OCI-LY1 (cell line): ENCODE measurements at regions not wholly inside any gene's neighbourhood (a gene's known extent, or its start where the extent isn't known, plus 50 kb on each side); places are given as distances from the start of the nearest gene placed in this dataset.
"Not testable (repeated sequence)": the region's sequence is repeated elsewhere in the genome, so short reads cannot be mapped to it uniquely, and the experiment has no call there.

Source experiments
- H2AFZ ChIP-seq: fragments of 200-600 bp; sonication (generic), shearing (Covaris generic); 2 replicates; pipeline ENCODE4 v1.6.0; 2014; ENCODE audit warnings: antibody characterized with exemption, mild to moderate bottlenecking, low read length
- H3F3A ChIP-seq: fragments of 200-600 bp; sonication (generic), shearing (Covaris generic); 2 replicates; pipeline ENCODE4 v1.6.0; 2014; ENCODE audit warnings: mild to moderate bottlenecking, antibody characterized with exemption, low read length, moderate library complexity; ENCODE audit not compliant: insufficient read depth
- H3K27ac ChIP-seq: fragments of 200-600 bp; sonication (generic); 2 replicates; pipeline ENCODE4 v1.5.1; 2014; ENCODE audit warnings: low read length, mixed run types, mild to moderate bottlenecking, low read depth; ENCODE audit not compliant: poor library complexity, severe bottlenecking
- H3K27me3 ChIP-seq: fragments of 200-600 bp; sonication (generic); 2 replicates; pipeline ENCODE4 v1.6.0; 2014; ENCODE audit warnings: antibody characterized with exemption, mild to moderate bottlenecking, low read length, moderate library complexity; ENCODE audit not compliant: insufficient read depth
- H3K36me3 ChIP-seq: fragments of 200-600 bp; sonication (generic); 2 replicates; pipeline ENCODE4 v1.6.1; 2014; ENCODE audit warnings: mild to moderate bottlenecking, antibody characterized with exemption, low read length, moderate library complexity, mixed read lengths; ENCODE audit not compliant: insufficient read depth
- H3K4me1 ChIP-seq: fragments of 200-600 bp; sonication (generic); 2 replicates; pipeline ENCODE4 v1.5.1; 2014; ENCODE audit warnings: mild to moderate bottlenecking, low read length, moderate library complexity; ENCODE audit not compliant: insufficient read depth, severe bottlenecking
- H3K4me2 ChIP-seq: fragments of 200-600 bp; sonication (generic), shearing (Covaris generic); 2 replicates; pipeline ENCODE4 v1.6.1; 2014; ENCODE audit warnings: low read length
- H3K4me3 ChIP-seq: fragments of 200-600 bp; sonication (generic); 2 replicates; pipeline ENCODE4 v1.5.1; 2014; ENCODE audit warnings: low read length, low read depth, mild to moderate bottlenecking, mixed read lengths; ENCODE audit not compliant: poor library complexity, severe bottlenecking
- H3K79me2 ChIP-seq: fragments of 200-600 bp; shearing (Covaris generic); 2 replicates; pipeline ENCODE4 v1.6.1; 2016; ENCODE audit warnings: mixed run types, low read length, mixed read lengths; ENCODE audit not compliant: insufficient read depth
- H3K9ac ChIP-seq: fragments of 200-600 bp; sonication (generic), shearing (Covaris generic); 2 replicates; pipeline ENCODE4 v1.6.1; 2014; ENCODE audit warnings: mild to moderate bottlenecking, low read length, mixed read lengths
- H3K9me2 ChIP-seq: fragments of 200-600 bp; sonication (generic), shearing (Covaris generic); 2 replicates; pipeline ENCODE4 v1.6.1; 2014; ENCODE audit warnings: low read depth, mild to moderate bottlenecking, low read length, mixed read lengths
- H3K9me3 ChIP-seq: fragments of 200-600 bp; shearing (Covaris generic); 2 replicates; pipeline ENCODE4 v1.6.1; 2014; ENCODE audit warnings: low read length, mixed read lengths
- H4K20me1 ChIP-seq: fragments of 200-600 bp; sonication (generic), shearing (Covaris generic); 2 replicates; pipeline ENCODE4 v1.6.0; 2016; ENCODE audit warnings: mild to moderate bottlenecking, low read length; ENCODE audit not compliant: insufficient read depth
- EZH2 ChIP-seq: fragments of 200-600 bp; sonication (generic), shearing (Covaris generic); IDR thresholded peaks from 2 replicates; pipeline ENCODE4 v1.8.0; 2017; ENCODE audit warnings: borderline replicate concordance, mixed run types, mild to moderate bottlenecking, antibody characterized with exemption, low read length, moderate library complexity, mixed read lengths
- TF ChIP-seq, protein P1 (sequence below): fragments of 200-600 bp; sonication (generic), shearing (Covaris generic); IDR thresholded peaks from 2 replicates; pipeline ENCODE4 v1.5.1; 2017; ENCODE audit warnings: mild to moderate bottlenecking, antibody characterized with exemption, low read length, moderate library complexity, mixed read lengths

DNA sequence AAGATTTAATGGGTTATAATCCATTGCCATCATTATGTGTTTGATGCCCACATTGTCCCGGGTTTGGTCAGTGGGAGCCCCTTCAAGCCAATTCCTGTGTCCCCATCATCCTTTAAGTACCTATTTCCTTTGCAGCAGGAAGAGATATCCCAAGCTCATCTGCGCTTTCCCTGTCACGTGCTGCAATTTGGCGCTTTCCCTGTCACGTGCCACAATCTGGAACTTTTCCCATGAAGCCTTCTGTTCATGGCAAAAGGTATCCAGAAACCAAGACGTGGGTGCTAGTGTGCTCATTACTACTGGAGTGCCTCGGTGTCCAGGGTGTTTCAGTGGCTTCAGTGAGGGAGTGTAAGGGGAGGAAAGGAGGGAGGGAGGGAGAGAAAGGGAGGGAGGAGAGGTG is 168.5 kb downstream of the NPIPB11 start:
- H3K4me2 ChIP-seq, result no peak overlapping the region

DNA sequence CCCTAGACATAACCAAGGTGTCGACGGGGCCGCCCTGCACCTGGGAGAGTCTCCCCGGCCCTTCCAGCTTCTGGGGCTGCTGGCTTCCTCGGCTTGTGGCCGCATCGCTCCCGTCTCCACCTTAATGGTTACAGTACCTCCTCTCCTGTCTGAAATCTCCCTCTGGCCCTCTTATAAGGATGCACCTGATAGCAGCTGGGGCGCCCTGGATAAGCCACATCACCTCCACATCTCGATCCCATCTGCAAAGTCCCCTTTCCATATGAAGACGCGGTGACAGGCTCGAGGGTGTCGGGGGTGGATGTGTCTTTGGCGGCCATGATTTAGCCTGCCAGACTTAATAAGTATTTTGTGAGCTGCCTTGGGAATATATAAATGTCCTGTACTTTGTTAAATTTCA is 169.0 kb downstream of the NPIPB11 start:
- not testable (repeated sequence) for H4K20me1 ChIP-seq, H3K4me3 ChIP-seq

More for the DNA sequence above, 168.5 kb downstream of the NPIPB11 start:
- H2AFZ ChIP-seq, result no peak overlapping the region
- no peaks in the 10 kb centered on the region for H3K79me2 ChIP-seq
- no peaks in the 10 kb centered on the region for H3F3A ChIP-seq
- no peaks in the 10 kb centered on the region for H3K9me2 ChIP-seq
- no peaks in the 10 kb centered on the region for H4K20me1 ChIP-seq
- TF ChIP-seq, protein P1, sequence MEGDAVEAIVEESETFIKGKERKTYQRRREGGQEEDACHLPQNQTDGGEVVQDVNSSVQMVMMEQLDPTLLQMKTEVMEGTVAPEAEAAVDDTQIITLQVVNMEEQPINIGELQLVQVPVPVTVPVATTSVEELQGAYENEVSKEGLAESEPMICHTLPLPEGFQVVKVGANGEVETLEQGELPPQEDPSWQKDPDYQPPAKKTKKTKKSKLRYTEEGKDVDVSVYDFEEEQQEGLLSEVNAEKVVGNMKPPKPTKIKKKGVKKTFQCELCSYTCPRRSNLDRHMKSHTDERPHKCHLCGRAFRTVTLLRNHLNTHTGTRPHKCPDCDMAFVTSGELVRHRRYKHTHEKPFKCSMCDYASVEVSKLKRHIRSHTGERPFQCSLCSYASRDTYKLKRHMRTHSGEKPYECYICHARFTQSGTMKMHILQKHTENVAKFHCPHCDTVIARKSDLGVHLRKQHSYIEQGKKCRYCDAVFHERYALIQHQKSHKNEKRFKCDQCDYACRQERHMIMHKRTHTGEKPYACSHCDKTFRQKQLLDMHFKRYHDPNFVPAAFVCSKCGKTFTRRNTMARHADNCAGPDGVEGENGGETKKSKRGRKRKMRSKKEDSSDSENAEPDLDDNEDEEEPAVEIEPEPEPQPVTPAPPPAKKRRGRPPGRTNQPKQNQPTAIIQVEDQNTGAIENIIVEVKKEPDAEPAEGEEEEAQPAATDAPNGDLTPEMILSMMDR, result no peak
- no peak for TF ChIP-seq EZH2
- no peaks in the 10 kb centered on the region for H3K27me3 ChIP-seq
- H3K9me3 ChIP-seq, result 0 out of 2 replicates have a peak, but pooled peaks cover 2% of the 10 kb centered on the region
- H3K9ac ChIP-seq, result no peak overlapping the region
- no peak overlapping the region for H3K27ac ChIP-seq
- H3K4me3 ChIP-seq, result no peak overlapping the region
- H3K36me3 ChIP-seq, result no peaks in the 10 kb centered on the region
- no peaks in the 10 kb centered on the region for H3K4me1 ChIP-seq

DNA sequence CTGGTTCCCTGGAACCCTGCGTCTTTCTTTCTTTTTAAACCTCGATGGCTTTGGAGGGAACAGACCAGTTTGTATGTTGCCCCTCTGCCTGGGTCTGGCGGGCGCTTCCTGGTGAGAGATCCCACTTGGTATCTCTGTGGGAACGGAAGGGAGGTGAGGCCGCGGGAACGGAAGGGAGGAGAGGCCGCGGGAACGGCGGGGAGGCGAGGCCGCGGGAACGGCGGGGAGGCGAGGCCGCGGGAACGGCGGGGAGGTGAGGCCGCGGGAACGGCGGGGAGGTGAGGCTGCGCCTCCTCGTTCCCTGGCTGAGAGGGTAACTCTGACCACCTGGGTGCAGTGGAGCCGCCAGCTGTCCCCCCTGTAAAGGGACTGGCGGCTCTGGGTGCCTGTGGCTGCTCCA is 169.5 kb downstream of the NPIPB11 start:
- not testable (repeated sequence) for H3K4me3 ChIP-seq, H3K27ac ChIP-seq, H3K9me2 ChIP-seq, H3K4me2 ChIP-seq, H3K4me1 ChIP-seq, H3K27me3 ChIP-seq, H3K36me3 ChIP-seq, H4K20me1 ChIP-seq, H3F3A ChIP-seq, H3K9ac ChIP-seq, H3K79me2 ChIP-seq, H2AFZ ChIP-seq, H3K9me3 ChIP-seq

More for the DNA sequence above, 169.0 kb downstream of the NPIPB11 start:
- not testable (repeated sequence) for H3K4me2 ChIP-seq, H3K9me3 ChIP-seq, H3K27ac ChIP-seq, H3K27me3 ChIP-seq, H3K79me2 ChIP-seq, H3F3A ChIP-seq, H3K9me2 ChIP-seq, H3K36me3 ChIP-seq, H2AFZ ChIP-seq, H3K4me1 ChIP-seq, H3K9ac ChIP-seq

DNA sequence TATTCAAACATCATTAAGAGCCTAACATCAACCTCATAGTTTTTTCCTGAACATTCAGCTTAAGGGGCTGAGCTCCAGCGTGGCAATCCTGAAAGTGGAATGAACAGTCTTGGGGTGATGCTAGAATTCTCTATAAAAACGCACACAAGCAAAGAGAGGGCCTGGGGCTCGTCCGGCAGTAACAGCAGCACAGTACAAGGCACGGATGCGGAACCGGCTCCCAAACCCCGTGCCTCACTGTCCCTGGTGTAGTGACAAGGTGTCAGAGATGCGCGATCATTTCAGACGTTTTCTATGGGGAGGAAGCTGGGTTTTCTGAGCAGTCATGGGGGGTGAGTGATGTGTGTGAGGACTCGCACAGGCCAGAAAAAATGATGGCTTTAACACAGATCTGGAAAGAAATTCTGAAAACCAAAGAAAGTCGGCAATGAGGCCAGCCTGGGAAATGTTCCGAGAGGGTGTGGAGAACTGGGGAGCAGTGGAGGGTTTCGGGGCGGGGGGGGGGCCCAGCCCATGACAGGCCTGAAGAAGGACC is 170.6 kb downstream of the NPIPB11 start:
- not testable (repeated sequence) for H3K27me3 ChIP-seq, H3K79me2 ChIP-seq, H3K9me2 ChIP-seq, H3F3A ChIP-seq, H3K4me1 ChIP-seq, H3K9me3 ChIP-seq, H3K9ac ChIP-seq, H3K4me3 ChIP-seq, H3K36me3 ChIP-seq, H4K20me1 ChIP-seq, H3K27ac ChIP-seq, H3K4me2 ChIP-seq, H2AFZ ChIP-seq

DNA sequence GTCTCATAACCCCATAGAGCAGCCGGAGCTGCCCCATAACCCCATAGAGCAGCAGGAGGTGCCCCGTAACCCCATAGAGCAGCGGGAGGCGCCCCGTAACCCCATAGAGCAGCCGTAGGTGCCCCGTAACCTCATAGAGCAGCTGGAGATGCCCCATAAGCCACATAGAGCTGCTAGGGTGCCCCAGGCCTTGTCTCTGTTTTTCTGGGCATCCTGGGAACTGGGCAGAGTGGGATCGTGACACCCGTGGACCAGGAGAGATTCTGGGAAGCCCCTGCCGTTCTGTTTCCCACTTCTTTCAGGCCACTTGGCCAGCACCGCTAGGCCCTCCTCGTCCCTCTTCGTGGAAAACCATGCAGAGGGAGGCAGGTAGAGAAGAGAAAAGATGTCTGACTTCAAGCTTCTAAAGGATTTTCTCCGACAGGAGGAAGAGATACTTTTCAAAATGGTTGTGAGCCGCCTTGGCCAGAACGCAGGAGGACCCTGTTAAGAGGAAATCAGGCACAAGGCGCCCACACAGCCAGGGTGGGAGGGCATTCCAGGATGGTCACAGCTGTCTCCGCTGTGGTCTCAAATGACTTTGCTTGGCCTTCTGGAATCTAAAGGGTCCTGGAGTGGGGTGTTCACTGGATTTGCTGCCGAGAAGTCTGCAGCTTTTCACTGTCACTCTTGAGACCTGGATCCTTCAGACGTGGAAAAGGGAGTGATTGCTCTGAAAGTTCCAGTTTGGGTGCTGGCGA is 171.8 kb downstream of the NPIPB11 start:
- H2AFZ ChIP-seq, H3K79me2 ChIP-seq, H3K4me1 ChIP-seq, H3K4me2 ChIP-seq, H4K20me1 ChIP-seq, H3K9me3 ChIP-seq, H3K36me3 ChIP-seq, H3K4me3 ChIP-seq, H3K9ac ChIP-seq, H3F3A ChIP-seq, H3K9me2 ChIP-seq, H3K27me3 ChIP-seq, H3K27ac ChIP-seq: not testable (repeated sequence)

DNA sequence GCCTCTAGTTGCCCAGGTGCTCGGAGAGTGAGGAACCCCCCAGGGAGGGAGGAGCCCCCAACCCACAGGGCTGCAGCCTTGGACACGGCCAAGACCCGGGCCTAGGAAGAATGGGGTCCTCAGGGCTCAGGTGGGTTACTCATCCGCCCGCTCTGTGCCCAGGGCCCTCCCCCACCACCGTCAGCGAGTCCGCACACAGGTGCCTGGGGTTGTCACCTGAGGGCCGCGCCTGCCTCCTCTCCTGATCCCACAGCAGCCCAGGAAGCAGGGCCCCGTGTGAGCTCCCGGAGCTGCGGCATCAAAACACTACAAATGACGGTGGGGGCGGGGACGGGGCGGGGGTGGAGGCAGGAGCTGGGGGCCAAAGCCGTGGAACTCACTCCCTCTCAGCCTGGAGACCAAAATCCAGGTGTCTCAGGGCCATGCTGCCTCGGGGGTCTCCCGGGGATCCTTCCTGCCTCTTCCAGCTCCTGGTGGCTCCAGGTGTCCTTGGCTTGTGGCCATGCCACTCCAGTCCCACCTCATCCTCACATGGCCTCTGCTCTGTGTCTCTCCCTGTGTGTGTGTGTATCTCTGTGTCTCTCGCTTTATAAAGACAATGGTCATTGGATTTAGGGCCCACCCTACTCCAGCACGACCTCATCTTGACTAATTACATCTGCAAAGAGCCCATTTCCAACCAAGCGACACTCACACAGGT is 172.7 kb downstream of the NPIPB11 start:
- H3K27ac ChIP-seq, H3K4me2 ChIP-seq, H3K4me1 ChIP-seq, H3K27me3 ChIP-seq, H3K9me3 ChIP-seq, H3K4me3 ChIP-seq, H3F3A ChIP-seq, H4K20me1 ChIP-seq, H3K9me2 ChIP-seq, H3K9ac ChIP-seq, H2AFZ ChIP-seq, H3K79me2 ChIP-seq, H3K36me3 ChIP-seq: not testable (repeated sequence)
